HG03045 (cell line): ENCODE measurements at regions not wholly inside any gene's neighbourhood (a gene's known extent, or its start where the extent isn't known, plus 50 kb on each side); places are given as distances from the start of the nearest gene placed in this dataset.

Source experiments
- ATAC-seq: cut with Tn5 transposase; IDR thresholded peaks from one replicate; pipeline ENCODE4 v1.9.1; 2021; ENCODE audit warnings: mild to moderate bottlenecking, moderate library complexity; ENCODE audit not compliant: unreplicated experiment

DNA sequence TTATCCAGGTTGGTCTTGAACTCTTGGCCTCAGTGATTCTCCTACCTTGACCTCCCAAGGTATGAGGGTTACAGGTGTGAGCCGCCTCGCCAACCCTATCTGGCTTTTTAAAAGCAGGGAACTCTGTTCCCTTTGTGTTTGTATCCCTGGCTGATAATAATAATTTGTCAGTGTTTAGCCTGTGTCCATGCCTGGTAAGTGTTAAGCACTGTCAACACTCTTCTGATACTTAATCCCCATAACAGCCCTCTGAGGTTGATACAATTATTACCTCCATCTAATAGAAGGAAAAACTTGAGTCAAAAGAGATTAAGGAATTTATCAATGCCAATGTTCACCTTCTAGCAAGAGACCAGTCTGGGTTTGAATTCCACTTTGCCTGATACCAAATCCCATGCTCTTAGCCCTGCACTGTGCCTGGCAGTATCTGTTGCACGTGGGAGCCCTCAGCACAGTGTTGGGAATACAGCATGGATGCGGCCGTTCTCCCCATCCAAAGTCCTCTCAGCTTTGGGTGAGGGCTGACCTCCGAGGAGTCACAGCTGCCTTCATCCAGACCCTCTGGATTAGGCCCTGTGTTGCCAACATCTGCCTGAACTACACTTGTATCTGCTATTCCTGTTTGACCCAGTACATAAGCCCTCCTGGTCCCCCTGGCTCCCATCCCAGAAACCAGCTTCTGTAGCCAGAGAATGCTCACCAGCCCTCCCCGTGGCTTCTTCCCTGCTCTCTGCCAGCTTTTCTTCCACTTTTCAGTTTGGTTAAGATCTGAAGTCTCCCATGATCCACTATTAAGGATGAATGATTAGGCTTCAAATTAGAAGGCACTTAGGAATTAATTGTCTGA, 335.6 kb upstream of the ASIC2 start:
- ATAC-seq: no peak

DNA sequence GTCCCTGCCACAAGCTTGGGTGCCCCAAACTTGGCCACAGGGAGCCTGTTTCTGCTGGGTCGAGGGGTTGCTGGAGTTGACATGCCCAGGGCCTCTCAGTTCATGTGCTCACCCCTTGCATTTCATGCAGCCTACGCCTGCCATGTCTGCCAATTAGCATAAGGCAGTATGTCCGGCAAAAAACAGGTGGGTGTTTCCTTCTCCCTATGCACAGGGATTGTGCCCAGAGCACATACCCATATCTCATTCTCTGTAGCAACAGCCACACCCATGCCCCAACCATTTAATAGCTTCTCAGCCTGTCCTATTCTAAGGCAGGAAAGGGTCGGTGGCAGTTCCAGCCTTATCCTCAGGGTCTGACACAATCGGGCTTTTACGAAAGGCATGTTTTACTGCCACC, 340.4 kb upstream of the ASIC2 start:
- ATAC-seq: no peak

DNA sequence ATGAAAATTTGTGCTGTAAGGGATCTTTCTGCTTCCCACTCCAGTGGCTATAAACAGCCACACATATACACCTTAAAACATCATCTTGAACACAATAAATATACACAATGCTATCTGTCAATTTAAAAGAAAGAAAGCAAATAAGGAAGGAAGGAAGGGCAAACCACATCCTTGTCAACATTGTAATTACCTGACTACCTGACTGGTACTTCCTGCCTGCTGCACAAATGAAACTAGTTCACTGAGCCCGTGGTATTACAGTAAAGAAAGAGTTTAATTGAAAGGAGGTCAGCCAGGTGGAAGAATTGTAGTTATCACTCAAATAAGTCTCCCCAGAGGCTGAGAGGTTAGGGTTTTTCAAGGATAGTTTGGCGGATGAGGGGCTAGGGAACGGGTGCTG, 344.4 kb upstream of the ASIC2 start:
- ATAC-seq: no peak

- no peak for ATAC-seq
Measured at GRCh38 chr17:33639103-33639880, 346.2 kb upstream of the ASIC2 start.

DNA sequence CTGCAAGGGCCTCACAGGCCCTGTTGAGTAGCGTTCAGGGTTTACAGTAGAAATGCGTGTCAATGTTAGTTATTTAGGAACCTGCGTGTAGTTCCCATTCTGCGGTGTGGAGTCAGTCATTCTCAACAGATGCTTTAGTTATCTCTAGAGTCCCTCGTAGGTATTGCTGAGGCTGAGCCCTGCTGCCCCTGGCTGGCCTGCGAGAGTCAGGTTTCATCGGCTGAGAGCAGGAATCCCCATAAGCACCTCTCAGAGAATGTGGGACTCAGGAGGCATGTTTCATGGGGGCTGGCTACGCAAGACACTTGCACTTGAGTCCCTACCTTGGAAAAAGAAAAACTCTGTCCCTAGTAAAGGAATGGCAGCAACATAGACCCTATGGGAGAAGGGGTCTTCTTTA, 347.5 kb upstream of the ASIC2 start:
- ATAC-seq: no peak

- no peak for ATAC-seq
Measured at GRCh38 chr17:33642002-33642401, 348.9 kb upstream of the ASIC2 start.

DNA sequence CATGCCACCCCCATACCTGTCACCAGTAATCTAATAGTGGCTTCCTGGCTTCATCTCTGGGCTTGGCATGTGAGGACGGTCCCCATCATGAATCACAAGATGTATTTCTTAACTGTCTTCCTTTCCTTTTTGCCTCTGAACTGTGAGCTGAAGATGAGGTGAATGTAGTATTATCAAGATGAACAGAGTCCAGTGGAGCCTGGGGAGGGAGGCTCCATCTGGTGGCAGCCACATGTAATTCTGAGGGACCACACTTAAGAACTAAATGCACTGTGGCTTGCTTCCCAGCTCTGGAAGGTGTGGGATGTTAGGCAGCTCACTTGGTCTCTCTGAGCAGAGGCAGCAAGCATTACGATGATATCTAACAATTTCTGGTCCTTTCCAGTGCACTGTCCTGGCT, 354.9 kb upstream of the ASIC2 start:
- no peak for ATAC-seq

DNA sequence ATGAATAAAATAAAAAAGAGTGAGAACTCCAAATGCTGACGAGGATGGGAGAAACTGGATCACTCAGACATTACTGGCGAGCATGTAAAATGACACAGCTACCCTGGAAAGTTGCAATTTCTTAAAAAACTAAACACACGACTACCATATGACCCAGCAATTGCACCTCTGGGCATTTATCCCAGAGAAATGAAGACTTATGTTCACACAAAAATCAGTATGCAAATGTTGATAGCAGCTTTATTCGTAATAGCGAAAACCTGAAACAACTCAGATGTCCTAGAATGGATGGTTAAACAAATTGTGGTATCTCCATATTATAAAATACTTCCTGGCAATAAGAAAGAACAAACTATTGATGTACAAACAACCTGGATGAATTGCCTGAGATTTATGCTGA, 357.2 kb upstream of the ASIC2 start:
- no peak for ATAC-seq

DNA sequence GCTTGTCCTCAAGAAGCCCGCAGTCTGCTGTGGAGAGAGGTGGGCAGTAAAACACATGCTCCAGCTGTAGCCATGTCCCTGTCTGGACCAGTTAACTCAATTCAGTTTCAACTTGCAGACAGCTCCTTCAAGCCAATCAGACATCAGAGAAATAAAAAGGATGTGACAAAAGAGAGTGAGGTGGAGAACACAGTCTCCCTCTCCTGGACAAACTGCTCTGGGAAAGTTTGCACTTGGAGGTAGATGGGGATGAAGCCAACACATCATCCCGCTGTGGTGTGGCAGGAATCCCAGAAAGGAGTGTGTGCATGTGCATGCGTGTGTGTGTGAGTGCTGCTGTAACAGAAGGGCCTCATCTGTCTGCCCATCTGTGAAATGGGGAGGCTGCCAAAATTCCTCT, 358.6 kb upstream of the ASIC2 start:
- no peak for ATAC-seq

DNA sequence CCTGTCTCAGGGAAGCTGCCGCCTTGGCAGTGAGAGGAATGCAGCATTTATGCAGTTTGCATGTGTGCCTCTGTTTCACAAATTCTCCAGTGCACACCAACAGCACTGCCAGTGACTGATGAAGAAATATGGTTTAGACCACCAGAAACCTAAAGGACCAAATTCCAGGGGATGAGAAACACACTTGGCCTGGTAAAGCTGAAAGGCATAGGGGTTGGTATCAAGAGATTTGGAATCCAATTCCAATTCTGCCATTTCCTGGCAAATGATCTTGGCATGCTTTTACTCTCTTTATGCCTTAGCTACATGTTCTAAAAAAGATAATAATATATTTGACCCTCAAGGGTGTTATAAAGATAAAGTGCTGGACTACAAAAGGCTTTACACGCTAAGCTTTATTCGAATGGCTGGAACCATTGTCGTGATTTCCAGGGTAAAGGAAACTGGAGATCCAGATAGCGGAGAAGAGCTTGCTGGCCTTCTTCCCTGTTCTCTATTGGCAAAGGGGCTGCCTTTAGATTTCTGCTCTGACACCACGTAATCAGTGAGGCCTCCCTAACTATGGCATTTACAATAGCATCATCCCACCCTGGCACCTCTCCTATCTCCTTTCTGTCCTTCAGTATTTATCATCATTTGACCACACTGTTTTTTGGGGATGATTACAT, 359.8 kb upstream of the ASIC2 start:
- no peak for ATAC-seq

- no peak for ATAC-seq
Measured at GRCh38 chr17:33653399-33653788, 360.3 kb upstream of the ASIC2 start.

DNA sequence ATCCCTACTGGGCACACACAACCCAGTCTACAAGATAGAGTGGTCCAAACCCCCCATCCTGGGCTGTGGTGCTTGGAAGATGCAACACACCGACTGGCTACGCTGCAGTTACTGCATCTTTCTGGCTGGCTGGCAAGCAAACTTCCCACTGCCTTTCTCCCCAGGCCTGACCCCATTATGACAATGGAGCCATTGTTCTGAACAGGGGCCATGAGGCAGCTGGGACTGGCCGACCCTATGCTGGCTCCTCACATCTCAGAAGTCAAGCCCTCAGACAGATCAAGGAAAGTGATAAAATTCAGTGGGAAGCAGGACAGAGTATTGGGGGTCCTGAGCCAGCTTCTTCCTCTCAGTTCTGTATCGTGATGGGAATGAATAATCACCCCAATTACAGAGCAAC, 364.1 kb upstream of the ASIC2 start:
- ATAC-seq: no peak

- no peak for ATAC-seq
Measured at GRCh38 chr17:33661975-33662374, 368.9 kb upstream of the ASIC2 start.

- no peak for ATAC-seq
Measured at GRCh38 chr17:33664116-33664840, 371.2 kb upstream of the ASIC2 start.

DNA sequence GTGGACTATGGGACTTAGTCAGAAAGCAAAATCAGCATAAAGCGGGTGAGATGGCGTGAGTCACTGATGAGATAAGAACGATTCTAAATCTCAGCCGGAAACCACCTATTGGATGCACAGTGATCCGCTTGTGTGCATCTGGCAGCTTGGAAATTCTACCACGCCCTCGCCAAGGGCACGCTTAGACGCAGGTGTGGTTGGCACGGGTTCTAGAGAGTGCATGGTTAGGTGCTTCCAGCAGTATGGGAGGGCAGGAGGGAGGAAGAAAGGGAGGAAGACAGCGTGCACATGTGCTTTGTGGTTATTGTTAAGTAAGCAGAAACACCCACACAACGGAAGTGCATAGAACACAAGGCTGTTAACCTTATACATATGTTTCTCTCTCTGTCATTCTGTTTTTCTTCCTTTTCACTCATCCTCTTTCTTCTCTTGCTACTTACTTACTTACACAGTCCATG, 374.0 kb upstream of the ASIC2 start:
- ATAC-seq: peak; percentile 59

GRCh38 chr17:33667671-33668070, 374.6 kb upstream of the ASIC2 start:
- no peak for ATAC-seq

DNA sequence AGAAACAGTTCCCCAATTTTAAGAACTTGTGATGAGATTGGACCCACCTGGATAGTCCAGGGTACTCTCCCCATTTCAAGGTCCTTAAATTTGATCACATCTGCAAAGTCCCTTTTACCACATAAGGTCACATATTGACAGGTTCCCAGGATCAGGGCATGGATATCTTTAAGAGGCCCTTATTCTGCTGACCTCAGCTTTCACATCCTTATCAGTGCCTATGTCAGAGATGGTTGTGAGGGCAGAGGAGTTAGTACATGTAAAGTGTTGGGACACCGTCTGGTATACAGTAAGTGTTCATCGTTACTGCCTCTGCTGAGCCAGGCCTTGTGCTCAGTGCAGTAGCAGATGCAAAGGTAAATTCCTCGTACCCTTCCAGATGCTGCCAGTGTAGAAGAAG, 375.4 kb upstream of the ASIC2 start:
- no peak for ATAC-seq

GRCh38 chr17:33671491-33671890, 378.4 kb upstream of the ASIC2 start:
- ATAC-seq: no peak

GRCh38 chr17:33674685-33675084, 381.6 kb upstream of the ASIC2 start:
- no peak for ATAC-seq

GRCh38 chr17:33676444-33676843, 383.3 kb upstream of the ASIC2 start:
- ATAC-seq: no peak

- ATAC-seq: no peak
Measured at GRCh38 chr17:33679595-33679994, 386.5 kb upstream of the ASIC2 start.
